ENCODE measurements at regions not wholly inside any gene's neighbourhood (a gene's known extent, or its start where the extent isn't known, plus 50 kb on each side); places are given as distances from the start of the nearest gene placed in this dataset.

DNA sequence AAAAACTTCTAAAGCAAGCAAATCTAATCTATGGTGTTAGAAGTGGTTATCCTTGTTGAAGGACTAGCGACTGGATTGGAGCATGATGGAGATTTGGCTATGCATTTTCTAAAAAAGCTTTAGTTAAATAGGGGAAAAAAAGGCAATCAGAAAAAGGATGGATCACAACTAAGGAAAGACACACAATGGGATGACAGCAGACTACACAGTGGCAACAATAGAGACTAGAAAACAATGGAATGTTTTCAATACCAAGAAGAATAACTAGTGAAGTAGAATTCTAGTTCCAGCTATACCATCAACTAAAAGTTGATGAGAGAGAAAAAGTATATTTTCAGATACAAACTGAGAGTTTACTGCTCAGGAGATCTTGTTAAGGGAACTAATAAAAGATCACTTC is 605.8 kb downstream of the PTPRU start:
- no peak for DNase-seq

DNA sequence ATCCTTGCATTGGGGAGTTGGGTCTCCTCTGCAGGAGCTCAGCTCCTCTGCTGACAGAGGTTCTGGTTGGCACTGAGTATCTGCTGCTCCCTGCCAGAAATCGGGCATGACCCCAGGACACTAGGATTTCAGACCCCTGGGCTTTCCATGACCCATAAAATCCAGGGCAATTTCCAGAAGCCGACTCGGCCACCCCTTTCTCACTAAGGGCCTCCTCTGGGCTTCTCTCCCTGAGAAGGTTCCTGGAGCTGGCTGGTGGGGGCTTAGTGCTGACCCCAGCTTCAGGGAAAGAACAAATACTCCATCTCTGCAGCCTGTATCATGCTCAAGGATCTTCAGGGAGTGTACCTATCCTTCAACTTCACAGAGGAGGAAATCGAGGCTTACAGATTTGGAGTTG is 603.4 kb downstream of the PTPRU start:
- no peak for DNase-seq

DNA sequence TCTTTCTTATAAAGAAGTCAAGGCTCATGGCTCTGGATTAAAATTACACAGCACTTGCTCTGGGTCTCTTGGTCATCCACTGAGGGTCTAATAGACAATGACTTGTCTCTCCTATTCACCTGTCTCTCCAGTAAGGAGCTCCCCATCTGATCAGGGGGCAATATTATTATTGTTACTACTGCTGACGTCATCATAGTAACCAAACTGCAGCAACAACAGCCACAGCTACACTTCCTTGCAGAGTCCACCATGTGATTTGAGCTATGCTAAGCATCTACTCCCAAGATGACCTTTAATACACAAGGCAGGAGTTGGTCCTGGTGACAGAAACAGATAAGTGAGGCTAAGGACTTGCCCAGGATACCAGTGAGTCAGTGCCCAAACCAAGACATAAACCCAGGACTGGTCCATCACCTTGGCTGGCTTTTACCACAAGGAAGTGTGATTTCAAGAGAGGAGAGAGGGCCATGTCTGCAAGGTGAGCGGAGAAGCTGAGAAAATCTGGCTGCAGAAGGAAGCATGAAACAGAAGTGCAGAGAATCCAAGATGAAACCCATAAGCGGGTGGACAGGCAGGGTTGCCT is 602.5 kb downstream of the PTPRU start:
- DNase-seq: peak; percentile 35

DNA sequence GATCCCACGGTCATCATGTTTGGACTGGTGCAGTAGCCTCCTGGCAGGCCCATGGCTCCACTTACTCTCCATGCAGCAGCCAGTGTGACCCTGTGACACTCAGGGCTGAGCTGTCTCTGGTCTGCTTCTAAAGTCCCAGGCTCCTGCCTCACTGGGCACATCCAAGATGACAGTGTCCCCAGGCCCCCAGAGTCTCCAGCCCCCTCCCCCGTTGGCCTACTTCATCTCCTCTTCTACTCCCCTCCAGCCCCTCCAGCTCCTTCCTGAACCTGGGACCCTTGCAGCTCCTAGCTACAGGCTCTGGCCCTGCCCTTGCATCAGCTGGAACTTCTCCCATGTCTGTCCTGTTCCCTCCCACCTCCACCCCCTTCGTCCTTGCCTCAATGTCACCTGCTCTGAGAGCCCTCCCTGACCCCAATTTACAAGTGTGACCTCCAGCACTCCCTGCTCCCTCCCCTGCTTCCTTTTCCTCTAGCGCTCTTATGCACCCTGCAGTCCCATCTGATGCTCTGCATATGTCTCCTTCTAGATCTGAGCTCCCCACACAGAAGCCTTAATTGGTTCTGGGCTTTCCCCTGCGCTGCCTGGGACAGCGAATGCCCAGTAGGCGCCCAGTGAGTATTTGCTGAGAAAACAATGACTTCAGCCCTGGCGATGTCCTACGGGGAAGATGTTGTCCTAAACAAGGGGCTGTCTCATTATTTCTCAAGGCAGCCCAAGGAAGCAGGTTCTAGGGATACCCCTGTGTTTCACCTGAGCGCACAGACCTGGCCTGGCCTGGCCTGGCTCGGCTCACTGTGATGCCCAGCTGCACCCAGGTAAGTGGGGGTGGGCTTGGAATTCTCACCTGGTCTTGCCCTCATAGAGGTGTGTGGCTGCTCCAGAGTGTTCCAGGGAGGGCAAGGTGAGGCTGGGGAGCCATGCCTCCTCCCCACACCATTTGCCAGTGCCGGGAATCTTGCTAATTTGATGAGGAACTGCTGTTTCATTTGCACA is 600.6 kb downstream of the PTPRU start:
- peak; percentile 40 for DNase-seq

DNA sequence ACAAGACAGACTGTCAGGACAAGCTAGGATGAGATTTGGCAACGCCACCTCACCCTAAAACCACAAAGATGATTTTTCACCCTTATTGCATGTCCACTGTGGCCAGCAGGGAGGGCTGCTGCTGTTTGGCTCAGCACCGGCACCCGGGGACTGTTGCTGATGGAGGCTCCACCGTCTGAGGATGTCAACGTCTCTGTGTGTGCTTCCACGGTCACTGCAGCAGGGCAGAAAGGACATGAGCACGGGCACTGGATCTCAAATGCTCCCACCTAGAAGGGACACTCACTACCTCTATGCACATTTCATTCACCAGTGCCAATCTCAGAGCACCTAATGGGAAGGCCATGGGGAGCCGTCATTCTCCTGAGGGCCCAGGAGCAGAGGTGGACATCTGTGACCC is 599.6 kb downstream of the PTPRU start:
- DNase-seq: peak; percentile 37

DNA sequence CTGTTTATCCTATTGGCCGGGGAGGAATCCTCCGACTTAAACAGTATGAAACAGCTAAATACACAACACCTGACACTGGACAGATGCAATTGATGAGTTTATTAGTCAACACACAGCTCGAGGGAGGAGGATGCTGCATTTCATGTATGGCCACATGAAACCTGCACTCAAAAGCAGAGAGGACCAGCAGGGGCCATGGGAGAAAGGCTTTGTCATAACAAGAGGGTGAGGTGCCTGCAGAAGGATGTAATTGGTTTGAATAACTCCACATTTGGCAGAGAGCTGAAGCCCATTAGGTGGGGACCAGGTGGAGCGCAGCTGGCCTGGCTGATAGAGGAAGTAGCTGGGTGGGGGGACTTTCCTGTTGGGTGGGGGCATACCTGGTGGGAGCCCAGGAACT is 599.1 kb downstream of the PTPRU start:
- peak; percentile 39 for DNase-seq

DNA sequence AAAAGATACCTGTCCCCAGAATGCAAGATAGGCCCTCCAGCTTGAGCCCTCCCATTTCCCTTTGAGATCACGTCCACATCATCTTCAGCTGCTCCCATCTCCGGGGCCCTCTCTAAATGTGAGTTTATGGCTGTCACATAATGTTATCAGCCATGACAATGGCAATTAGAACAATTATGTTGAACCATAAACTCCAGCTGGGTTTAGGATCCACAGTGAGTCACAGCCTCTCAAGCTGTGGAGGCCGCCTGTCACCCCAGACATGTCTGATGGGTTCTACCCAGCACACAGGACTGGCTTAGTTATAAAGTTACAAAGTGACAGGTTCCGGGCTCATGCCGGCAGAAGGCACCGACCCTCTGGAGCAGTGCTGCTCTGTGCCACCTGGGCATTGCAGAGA is 597.3 kb downstream of the PTPRU start:
- DNase-seq: peak; percentile 52

DNA sequence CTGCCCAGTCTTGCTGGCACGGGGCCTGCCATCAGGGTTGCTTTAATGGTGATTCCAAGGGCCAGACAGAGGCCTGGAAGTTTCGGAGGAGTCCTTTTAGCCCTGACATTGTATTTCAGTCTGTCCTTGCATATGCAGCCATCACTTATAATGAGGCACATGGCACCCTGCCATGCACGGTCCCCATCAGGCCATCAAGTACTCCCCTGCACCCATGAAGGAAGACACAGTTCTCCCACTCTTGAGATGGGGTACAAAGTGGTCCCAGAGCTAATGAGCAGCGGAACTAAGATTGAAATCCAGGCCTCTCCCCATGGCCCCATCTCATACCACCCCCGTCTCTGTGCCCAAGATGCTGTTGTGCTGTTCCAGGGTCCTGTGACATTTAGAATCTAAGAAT is 596.6 kb downstream of the PTPRU start:
- DNase-seq: no peak

DNA sequence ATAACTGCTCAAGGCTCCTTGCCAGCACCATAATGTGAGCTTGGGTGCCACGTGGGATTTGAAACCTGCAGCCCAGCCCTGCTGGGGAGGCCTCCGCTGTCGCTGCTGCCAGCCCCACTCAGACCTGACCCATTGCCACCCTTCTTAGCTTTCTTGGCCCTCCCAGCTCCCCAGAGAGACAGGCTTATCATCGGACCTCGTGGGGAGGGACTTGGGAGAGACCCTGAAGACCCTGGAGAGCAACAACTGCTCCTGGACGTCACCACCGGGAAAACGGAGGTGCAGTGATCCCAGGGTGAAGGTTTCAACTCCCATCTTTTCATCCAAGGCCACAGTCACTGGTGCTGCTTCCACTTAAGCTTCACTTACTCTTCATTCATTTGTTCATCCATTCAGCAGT is 596.1 kb downstream of the PTPRU start:
- DNase-seq: peak; percentile 36

DNA sequence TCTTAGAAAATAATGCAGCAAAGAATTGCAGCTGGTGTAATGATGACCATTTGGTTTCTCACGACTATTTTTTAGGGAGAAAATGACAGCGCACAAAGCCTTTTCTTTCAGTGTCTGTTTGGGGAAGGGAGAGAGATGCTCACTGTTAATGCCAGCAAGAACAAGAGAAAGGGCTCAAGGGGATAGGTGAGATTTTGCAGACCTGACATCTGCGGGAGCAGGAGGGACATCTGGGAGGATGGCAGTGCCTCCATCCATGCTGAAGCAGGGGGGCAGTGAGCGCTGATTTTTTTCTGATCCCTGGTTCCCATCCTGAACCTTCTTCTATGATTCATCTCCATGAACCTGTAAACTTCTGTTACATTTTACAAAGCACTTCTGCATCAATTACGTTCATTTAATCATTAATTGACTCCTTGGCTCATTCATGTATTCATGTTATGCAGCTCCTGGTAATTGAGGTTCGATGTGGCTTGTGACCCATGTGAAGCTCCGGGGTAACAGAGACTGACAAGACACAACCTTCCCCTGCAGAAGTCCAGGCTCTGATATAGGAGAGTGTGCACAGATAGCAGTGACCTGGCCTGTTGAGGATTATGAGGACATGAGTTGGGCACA is 595.3 kb downstream of the PTPRU start:
- no peak for DNase-seq

DNA sequence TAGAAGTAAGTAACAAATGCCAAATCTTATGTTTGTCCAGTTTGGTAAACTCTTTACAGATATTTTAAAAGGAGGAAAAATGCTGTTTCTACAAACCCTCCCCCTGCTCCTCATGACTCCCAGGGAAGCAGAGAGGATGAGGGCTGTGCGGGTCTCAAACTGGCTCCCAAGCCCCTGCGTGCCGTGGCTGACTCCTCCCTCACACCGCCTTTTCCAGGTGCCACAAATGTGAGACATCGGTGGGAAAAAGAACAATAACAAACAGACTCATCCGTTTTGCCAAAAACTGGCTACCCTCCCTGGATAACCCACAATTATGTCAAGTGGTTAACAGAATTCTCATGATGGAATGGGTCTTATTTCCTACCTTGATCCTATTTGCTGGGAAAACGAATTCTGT is 594.6 kb downstream of the PTPRU start:
- DNase-seq: no peak

DNA sequence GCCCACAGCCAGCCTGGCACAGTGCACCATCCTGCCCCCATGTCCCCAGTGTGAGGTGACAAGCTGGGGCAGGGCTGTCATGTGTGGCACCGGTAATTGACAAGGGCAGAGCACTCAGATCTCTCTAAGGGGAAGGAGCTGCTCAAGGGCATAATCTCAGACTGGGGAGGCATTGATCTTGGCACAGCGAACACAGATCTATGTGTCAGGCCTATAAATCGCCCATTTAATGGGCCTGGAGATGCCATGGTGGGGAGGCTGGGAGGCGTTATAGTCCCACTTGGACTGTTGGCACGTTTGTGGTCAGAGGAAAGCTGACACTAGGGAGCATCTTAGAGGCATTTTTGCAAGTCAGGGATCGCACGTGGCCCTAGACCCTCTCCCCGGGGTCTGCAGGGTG is 594.1 kb downstream of the PTPRU start:
- no peak for DNase-seq

DNA sequence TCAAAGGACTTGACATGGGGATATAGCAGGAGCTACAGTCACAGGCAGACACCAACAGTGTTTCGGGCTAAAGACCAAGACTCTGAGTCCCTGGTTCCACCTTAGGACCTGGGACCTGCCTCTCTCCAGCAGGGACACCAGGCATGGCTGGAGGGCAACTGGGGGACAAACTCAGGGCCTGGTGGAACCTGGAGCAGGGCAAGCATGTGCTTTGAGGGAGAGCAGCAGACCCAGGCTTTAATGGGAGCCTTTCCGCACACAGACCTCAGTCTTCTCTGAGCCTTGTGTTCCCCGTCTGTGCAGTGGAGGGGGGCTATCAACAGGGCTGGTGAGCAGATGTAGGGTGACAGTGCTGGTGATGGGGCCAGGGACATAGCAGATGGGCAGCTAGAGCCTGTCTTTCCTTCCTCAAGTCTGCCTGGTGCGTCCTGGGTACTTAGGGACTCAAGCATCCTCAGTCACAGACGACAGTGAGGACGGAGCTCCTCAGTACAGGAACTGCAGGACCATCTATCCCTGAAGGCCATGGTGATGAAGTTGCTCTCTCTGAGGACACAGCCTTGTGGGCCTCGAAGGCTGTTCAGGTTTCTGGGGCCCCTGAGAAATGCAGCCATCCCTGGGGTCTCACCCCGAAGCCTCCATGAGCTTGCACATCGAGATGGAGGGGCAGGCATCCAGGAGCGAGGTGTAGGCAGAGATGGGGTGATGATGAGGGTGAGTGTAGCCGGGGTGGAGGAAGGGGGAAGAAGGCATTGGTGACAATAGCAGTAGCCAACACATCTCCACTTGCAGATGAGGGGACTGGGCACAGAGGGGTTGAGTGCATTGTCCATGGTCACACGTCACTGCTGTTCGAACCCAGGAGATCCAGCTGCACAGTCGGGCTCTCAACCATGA is 593.4 kb downstream of the PTPRU start:
- peak; percentile 43 for DNase-seq

DNA sequence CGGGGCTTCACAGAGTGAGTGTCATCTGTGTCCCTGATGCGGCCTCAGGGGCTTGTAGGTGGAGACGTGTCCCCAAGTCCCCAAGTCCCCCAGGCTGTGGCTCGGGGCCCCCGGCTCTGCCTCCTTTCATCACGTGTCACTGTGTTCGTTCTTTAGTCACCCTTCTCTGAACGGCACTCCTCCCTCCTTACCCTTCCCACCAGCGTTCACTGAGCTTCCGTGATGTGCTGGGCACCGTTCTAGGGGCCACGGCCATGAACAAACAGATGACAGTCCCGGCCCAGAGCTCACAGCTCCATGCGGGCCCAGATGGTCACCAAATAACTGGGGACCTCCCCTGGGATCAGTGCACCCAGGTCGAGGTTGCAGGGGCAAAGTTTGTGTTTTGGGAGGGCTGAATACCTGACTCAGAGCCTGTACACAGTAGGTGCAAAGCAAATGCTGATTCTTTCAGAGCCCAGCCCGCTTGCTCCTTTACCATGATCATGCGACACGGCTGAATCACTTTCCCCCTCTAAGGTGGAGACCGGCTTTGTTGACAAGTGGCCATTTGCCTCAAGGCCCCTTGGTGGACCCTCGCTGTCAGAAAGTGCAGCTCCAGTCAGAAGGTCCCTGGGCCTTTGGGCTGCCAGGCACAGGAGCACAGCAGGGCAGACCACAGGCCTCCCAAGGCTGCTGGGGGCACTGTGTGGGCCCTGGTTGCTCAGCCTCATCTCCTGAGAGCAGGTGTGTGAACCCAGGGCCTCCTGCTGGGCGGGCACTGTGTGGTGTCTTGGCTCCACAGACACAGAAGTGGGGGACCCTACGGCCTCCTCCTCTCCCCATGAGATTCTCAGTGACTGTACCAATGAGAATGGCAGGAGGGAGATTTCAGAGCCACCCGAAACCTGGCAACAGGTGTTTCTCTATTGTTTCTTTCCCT is 592.5 kb downstream of the PTPRU start:
- peak; percentile 36 for DNase-seq

DNA sequence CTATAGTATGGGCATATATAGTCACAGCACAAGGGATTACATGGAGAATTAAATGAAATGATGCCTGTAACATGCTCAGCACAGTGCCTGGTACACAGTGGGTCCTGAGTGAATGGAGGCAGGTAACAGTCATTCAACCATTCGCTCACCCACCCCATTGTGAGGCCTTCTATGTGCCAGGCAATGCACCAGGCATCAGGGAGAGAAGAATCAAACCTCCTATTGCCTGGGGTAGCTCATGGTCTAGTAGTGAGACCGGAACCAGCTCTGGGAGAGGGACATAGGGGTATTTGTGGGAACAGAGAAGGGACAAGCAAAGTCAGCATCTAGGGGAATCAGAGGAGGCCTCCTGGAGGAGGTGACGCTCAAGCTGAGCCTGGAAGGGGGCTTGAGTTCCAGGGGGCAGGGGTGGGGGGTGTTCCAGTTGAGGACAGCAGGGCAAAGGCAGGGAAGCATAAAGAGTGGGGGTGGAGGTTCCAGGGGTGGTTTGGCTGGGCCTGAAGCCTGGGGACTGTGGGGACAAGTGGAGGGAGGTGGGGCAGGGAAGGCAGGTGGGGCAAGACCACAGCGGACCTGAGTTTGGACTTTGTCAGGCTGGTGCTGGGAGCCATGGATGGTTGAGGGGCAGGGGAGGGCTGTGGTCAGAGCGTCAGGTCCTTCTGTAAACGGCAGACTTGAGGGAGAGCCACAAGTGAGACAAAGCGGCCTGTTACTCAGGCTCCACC is 591.6 kb downstream of the PTPRU start:
- peak; percentile 29 for DNase-seq

DNA sequence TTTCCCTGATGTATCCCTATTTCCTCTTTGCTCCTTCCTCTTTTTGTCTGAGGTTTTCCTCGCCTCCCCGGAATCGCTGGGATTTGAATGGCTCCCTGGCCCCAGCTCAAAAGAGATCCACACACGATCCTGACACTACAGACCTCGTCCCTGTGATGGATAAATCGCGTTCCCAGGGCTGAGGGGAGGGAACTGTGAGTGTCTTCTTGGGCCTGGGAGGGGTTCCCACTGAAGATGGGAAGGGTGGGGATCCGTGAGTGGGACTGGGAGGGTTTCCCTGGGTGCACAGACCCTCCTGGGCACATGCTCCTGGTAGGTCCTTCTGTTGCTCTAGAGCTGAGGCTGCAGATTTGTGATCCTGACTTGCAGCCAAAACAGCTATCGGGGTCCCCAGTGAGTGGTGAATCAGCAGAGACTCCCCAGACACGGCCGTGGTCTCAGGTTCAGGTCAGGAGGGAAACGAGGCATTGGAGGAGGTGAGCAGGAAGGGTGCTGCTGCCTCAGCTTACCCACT is 591.0 kb downstream of the PTPRU start:
- DNase-seq: peak; percentile 26

DNA sequence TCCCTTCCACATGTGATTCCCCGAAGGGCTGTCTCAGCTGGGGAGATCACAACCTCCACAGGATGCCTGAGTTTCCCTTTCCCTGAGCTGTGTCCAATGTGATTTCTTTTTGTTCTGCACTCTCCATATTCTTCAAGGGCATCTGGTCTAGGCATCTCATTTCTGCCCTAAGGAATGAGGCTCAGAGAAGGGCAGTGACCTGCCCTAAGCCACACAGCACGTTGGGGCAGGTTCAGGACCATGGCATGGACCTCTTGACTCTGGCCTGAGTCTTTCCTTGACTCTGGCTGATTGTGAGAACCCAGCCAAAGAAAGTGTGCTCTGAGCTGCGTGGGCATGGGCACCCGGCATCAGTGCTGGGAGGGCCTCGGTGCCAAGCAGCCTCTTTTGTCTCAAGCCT is 590.3 kb downstream of the PTPRU start:
- no peak for DNase-seq

DNA sequence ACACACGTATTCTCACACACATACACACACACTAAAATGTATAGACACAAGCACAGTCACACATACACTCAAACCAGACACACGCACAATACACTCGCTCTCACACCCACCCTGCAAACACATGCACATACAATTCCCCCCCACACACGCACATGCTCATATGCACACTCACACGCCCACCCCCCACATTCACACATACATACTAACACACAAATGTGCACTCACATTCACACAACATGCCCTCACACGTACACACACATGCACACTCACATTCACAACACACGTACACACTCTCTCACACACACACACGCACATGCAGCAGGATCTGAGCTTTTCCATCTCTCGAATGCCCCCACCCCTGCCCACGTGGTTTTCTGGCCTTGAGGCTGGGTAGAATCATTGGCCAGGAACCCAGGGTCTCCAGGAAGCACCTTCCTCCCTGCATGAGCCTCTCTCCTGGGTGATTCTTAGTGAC is 589.7 kb downstream of the PTPRU start:
- DNase-seq: peak; percentile 24

DNA sequence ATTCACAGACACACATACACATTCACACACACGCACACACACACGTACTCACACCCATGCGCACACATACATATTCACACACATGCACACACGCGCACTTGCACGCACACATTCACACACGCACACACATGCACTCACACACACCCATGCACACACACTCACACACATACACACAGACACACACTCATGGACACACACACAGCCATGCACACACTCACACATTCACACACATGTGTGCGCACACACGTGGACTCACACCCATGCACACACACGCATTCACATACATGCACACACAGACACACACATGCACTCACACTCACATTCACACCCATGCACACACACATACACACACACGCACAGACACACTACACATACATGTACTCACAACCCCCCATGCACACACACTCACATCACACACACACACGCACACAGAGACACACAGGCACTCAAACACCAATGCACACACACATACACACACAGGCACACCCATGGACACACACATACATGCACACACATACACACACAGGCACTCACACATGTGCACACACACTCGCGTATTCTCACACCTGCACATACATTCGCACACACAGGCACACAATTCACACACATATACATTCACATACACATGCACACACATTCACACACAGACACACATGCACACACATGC is 589.1 kb downstream of the PTPRU start:
- DNase-seq: no peak

All from islet precursor cell (in vitro differentiated cells).